ENCODE measurements at regions not wholly inside any gene's neighbourhood (a gene's known extent, or its start where the extent isn't known, plus 50 kb on each side); places are given as distances from the start of the nearest gene placed in this dataset.

DNA sequence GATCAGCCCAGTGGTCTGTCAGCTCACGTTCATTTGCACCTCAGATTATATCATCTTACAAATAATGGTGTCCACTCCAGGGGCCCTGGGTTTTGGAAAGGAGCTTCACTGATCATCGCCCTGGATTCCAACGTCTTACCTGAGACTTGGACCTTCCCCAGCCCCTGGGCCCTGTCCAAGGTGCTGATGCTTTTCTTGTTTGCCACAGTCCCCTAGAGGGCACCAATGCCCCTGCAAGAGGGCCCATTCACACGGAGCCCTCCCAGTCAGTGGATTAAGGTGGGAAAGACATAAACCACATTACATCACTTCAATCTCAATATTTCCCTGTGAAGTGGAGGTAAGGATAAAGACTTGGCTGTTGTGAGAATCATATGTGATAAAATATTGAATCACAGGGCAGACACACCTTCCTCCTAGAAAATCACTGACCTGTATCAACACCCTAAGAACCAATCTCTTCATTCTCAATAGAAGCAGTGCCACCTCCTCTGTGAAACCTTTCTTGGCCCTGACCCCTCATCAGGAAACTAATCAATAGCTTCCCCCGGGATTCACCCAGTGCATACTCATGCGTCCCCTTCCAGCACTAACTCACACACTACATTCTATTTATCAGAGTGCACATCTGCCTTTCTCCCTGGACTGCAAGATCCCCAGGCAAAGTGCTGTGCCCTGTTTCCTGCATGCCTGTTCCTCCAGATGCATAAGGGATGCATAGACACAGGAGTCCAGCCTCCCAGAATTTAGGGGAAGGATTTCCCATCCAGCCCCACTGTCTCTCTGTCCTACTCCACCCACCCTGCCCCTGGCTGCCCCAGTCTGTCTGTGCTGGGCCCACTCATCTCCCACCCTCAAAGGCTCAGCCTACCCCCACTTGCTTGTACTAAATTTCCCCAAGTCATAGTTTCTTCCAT is 167.0 kb downstream of the BUD13 start (continued):
- TF ChIP-seq, protein P1, sequence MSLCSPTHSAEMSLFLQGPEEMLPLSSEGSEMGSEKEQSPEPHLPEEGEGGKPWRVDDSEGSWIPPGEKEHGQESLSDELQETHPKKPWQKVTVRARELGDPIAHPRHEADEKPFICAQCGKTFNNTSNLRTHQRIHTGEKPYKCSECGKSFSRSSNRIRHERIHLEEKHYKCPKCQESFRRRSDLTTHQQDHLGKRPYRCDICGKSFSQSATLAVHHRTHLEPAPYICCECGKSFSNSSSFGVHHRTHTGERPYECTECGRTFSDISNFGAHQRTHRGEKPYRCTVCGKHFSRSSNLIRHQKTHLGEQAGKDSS (CRISPR knock-in tag; IDR thresholded peaks at IDR 0.05; ENCODE audit: borderline replicate concordance, low read depth) = no peak
- TF ChIP-seq, protein P2, sequence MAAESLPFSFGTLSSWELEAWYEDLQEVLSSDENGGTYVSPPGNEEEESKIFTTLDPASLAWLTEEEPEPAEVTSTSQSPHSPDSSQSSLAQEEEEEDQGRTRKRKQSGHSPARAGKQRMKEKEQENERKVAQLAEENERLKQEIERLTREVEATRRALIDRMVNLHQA (CRISPR knock-in tag; IDR thresholded peaks at IDR 0.05) = no peak
- TF ChIP-seq, protein P3, sequence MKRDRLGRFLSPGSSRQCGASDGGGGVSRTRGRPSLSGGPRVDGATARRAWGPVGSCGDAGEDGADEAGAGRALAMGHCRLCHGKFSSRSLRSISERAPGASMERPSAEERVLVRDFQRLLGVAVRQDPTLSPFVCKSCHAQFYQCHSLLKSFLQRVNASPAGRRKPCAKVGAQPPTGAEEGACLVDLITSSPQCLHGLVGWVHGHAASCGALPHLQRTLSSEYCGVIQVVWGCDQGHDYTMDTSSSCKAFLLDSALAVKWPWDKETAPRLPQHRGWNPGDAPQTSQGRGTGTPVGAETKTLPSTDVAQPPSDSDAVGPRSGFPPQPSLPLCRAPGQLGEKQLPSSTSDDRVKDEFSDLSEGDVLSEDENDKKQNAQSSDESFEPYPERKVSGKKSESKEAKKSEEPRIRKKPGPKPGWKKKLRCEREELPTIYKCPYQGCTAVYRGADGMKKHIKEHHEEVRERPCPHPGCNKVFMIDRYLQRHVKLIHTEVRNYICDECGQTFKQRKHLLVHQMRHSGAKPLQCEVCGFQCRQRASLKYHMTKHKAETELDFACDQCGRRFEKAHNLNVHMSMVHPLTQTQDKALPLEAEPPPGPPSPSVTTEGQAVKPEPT (CRISPR knock-in tag; IDR thresholded peaks at IDR 0.05; ENCODE audit: low read depth) = no peak
- TF ChIP-seq, protein P4, sequence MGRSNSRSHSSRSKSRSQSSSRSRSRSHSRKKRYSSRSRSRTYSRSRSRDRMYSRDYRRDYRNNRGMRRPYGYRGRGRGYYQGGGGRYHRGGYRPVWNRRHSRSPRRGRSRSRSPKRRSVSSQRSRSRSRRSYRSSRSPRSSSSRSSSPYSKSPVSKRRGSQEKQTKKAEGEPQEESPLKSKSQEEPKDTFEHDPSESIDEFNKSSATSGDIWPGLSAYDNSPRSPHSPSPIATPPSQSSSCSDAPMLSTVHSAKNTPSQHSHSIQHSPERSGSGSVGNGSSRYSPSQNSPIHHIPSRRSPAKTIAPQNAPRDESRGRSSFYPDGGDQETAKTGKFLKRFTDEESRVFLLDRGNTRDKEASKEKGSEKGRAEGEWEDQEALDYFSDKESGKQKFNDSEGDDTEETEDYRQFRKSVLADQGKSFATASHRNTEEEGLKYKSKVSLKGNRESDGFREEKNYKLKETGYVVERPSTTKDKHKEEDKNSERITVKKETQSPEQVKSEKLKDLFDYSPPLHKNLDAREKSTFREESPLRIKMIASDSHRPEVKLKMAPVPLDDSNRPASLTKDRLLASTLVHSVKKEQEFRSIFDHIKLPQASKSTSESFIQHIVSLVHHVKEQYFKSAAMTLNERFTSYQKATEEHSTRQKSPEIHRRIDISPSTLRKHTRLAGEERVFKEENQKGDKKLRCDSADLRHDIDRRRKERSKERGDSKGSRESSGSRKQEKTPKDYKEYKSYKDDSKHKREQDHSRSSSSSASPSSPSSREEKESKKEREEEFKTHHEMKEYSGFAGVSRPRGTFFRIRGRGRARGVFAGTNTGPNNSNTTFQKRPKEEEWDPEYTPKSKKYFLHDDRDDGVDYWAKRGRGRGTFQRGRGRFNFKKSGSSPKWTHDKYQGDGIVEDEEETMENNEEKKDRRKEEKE (IDR thresholded peaks at IDR 0.05) = no peak
- TF ChIP-seq NR2C2 (CRISPR knock-in tag; IDR thresholded peaks at IDR 0.05; ENCODE audit: borderline replicate concordance) (no peak), ZNF354B (CRISPR knock-in tag; IDR thresholded peaks at IDR 0.05) (no peak), ZBTB1 (CRISPR knock-in tag; IDR thresholded peaks at IDR 0.05; ENCODE audit: borderline replicate concordance) (0 out of 2 replicates have a peak, but pooled peaks have one; percentile 36), ZNF790 (CRISPR knock-in tag; IDR thresholded peaks at IDR 0.05; ENCODE audit: borderline replicate concordance) (peak; percentile 64; the same call in 1 of the 2 replicates), DR1 (CRISPR knock-in tag; IDR thresholded peaks at IDR 0.05) (no peak), ZNF501 (CRISPR knock-in tag; IDR thresholded peaks at IDR 0.05) (no peak), ZNF891 (CRISPR knock-in tag; IDR thresholded peaks at IDR 0.05) (peak; percentile 47; the same call in 1 of the 2 replicates), ZNF180 (CRISPR knock-in tag; IDR thresholded peaks at IDR 0.05; ENCODE audit: borderline replicate concordance, low read depth) (no peak)
- TF ChIP-seq, protein P5, sequence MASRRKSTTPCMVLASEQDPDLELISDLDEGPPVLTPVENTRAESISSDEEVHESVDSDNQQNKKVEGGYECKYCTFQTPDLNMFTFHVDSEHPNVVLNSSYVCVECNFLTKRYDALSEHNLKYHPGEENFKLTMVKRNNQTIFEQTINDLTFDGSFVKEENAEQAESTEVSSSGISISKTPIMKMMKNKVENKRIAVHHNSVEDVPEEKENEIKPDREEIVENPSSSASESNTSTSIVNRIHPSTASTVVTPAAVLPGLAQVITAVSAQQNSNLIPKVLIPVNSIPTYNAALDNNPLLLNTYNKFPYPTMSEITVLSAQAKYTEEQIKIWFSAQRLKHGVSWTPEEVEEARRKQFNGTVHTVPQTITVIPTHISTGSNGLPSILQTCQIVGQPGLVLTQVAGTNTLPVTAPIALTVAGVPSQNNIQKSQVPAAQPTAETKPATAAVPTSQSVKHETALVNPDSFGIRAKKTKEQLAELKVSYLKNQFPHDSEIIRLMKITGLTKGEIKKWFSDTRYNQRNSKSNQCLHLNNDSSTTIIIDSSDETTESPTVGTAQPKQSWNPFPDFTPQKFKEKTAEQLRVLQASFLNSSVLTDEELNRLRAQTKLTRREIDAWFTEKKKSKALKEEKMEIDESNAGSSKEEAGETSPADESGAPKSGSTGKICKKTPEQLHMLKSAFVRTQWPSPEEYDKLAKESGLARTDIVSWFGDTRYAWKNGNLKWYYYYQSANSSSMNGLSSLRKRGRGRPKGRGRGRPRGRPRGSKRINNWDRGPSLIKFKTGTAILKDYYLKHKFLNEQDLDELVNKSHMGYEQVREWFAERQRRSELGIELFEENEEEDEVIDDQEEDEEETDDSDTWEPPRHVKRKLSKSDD (CRISPR knock-in tag; IDR thresholded peaks at IDR 0.05; ENCODE audit: low read depth) = no peak
- TF ChIP-seq, protein P6, sequence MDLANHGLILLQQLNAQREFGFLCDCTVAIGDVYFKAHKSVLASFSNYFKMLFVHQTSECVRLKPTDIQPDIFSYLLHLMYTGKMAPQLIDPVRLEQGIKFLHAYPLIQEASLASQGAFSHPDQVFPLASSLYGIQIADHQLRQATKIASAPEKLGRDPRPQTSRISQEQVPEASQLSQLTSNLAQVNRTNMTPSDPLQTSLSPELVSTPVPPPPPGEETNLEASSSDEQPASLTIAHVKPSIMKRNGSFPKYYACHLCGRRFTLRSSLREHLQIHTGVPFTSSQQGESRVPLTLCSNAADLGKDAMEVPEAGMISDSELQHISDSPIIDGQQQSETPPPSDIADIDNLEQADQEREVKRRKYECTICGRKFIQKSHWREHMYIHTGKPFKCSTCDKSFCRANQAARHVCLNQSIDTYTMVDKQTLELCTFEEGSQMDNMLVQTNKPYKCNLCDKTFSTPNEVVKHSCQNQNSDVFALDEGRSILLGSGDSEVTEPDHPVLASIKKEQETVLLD (CRISPR knock-in tag; IDR thresholded peaks at IDR 0.05; ENCODE audit: low read depth) = no peak
- TF ChIP-seq, protein P7, sequence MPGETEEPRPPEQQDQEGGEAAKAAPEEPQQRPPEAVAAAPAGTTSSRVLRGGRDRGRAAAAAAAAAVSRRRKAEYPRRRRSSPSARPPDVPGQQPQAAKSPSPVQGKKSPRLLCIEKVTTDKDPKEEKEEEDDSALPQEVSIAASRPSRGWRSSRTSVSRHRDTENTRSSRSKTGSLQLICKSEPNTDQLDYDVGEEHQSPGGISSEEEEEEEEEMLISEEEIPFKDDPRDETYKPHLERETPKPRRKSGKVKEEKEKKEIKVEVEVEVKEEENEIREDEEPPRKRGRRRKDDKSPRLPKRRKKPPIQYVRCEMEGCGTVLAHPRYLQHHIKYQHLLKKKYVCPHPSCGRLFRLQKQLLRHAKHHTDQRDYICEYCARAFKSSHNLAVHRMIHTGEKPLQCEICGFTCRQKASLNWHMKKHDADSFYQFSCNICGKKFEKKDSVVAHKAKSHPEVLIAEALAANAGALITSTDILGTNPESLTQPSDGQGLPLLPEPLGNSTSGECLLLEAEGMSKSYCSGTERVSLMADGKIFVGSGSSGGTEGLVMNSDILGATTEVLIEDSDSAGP (CRISPR knock-in tag; IDR thresholded peaks at IDR 0.05; ENCODE audit: borderline replicate concordance) = no peak; the same call in 1 of the 2 replicates

Data from HepG2 (cell line).